PC-3 (cell line): ENCODE measurements at regions not wholly inside any gene's neighbourhood (a gene's known extent, or its start where the extent isn't known, plus 50 kb on each side); places are given as distances from the start of the nearest gene placed in this dataset.

Experiments used
- ATAC-seq: fragments of 200-7000 bp; cut with Tn5 transposase; 2 replicates; pipeline ENCODE4 v1.9.1; 2020; ENCODE audit warnings: mild to moderate bottlenecking, moderate library complexity
- BruUV-seq: library from RNA; stranded (reverse); fragments of 400-500 nt; replicated peaks from 2 replicates; lab custom pipeline; 2021; lab: Mats Ljungman, UMichigan
- CTCF ChIA-PET: fragments of 300-600 bp; sonication (Branson Sonifier 250); formaldehyde crosslinking; loops from one replicate; lab custom pipeline; 2022; ENCODE audit warnings: antibody characterized with exemption; lab: Charles Lee
- POLR2A ChIA-PET: fragments of 300-600 bp; sonication (Branson Sonifier 250); formaldehyde crosslinking; loops from one replicate; lab custom pipeline; 2022; ENCODE audit warnings: antibody characterized with exemption; ENCODE audit not compliant: unreplicated experiment; lab: Charles Lee
- DNase-seq: peaks from one replicate; pipeline ENCODE4 v3.0.0-alpha.2; 2015
- H2AFZ ChIP-seq: fragments of 300-600 bp; sonication (generic); 2 replicates; pipeline ENCODE4 v1.6.0; 2016; ENCODE audit warnings: antibody characterized with exemption, low read length
- H3F3A ChIP-seq: fragments of 300-600 bp; sonication (generic); one replicate; pipeline ENCODE4 v1.6.0; 2017; ENCODE audit warnings: antibody characterized with exemption, low read length, control low read depth, mild to moderate bottlenecking; ENCODE audit not compliant: unreplicated experiment
- H3K27ac ChIP-seq: fragments of 300-600 bp; sonication (generic); 2 replicates; pipeline ENCODE4 v1.5.1; 2016; ENCODE audit warnings: mild to moderate bottlenecking, low read length
- H3K27me3 ChIP-seq: fragments of 300-600 bp; sonication (generic); 2 replicates; pipeline ENCODE4 v1.6.1; 2016; ENCODE audit warnings: low read length, mixed read lengths
- H3K36me3 ChIP-seq: fragments of 300-600 bp; sonication (generic); 2 replicates; pipeline ENCODE4 v1.6.1; 2016; ENCODE audit warnings: low read depth, mixed run types, low read length, mixed read lengths
- H3K4me1 ChIP-seq: fragments of 300-600 bp; sonication (generic); 2 replicates; pipeline ENCODE4 v1.5.1; 2016; ENCODE audit warnings: low read length; ENCODE audit not compliant: insufficient read depth
- H3K4me2 ChIP-seq: fragments of 300-600 bp; sonication (generic); 2 replicates; pipeline ENCODE4 v1.6.0; 2016; ENCODE audit warnings: low read length
- H3K4me3 ChIP-seq: fragments of 300-600 bp; sonication (generic); 2 replicates; pipeline ENCODE4 v1.5.1; 2016; ENCODE audit warnings: mild to moderate bottlenecking, low read length, mixed read lengths
- H3K79me2 ChIP-seq: fragments of 300-600 bp; sonication (generic); 2 replicates; pipeline ENCODE4 v1.6.1; 2017; ENCODE audit warnings: low read length, mixed read lengths
- H3K9ac ChIP-seq: fragments of 300-600 bp; sonication (generic); 2 replicates; pipeline ENCODE4 v1.6.0; 2016; ENCODE audit warnings: mild to moderate bottlenecking, low read length
- H3K9me2 ChIP-seq: fragments of 300-600 bp; sonication (generic); replicated peaks from 2 replicates; pipeline ENCODE4 v1.6.1; 2016; ENCODE audit warnings: mixed run types, low read length, mixed read lengths
- H3K9me3 ChIP-seq: fragments of 300-600 bp; sonication (generic); 2 replicates; pipeline ENCODE4 v1.6.1; 2016; ENCODE audit warnings: low read length, mixed read lengths
- H4K20me1 ChIP-seq: fragments of 300-600 bp; sonication (generic); 2 replicates; pipeline ENCODE4 v1.6.1; 2016; ENCODE audit warnings: low read length, mixed read lengths
- EZH2 ChIP-seq: fragments of 300-600 bp; sonication (generic); IDR thresholded peaks from one replicate; pipeline ENCODE4 v1.6.1; 2017; ENCODE audit warnings: antibody characterized with exemption, mild to moderate bottlenecking, low read length; ENCODE audit not compliant: unreplicated experiment
- EZH2phosphoT487 ChIP-seq: fragments of 300-600 bp; sonication (generic); IDR thresholded peaks from 2 replicates; pipeline ENCODE4 v1.6.1; 2018; ENCODE audit warnings: mild to moderate bottlenecking, antibody characterized with exemption, low read length, borderline replicate concordance
- intact Hi-C: fragments of 100-400 bp; cut with micrococcal nuclease; formaldehyde crosslinking; loops from 2 replicates; pipeline ENCODE4 v1.9.0; 2023
- TF ChIP-seq, protein P1 (sequence below): fragments of 300-600 bp; sonication (generic); conservative IDR thresholded peaks from 2 replicates; pipeline ENCODE4 v1.5.1; 2017; ENCODE audit warnings: antibody characterized with exemption, low read depth, mild to moderate bottlenecking, low read length

- Histone ChIP-seq H3K36me3 (no peaks in the 10 kb centered on the region), H3K9me2 (no peaks in the 10 kb centered on the region), H3K4me1 (peaks cover 11% of the 10 kb centered on the region), H3K9me3 (no peaks in the 10 kb centered on the region), H3K4me3 (no peak overlapping the region), H3K27me3 (no peaks in the 10 kb centered on the region), H3K27ac (no peak overlapping the region), H3F3A (no peaks in the 10 kb centered on the region), H2AFZ (no peak overlapping the region), H3K79me2 (no peaks in the 10 kb centered on the region), H3K9ac (no peak overlapping the region), H3K4me2 (no peak overlapping the region), H4K20me1 (no peaks in the 10 kb centered on the region)
- intact Hi-C loops: loop anchor here (5.0 kb wide), 3 partner anchors 483 to 1088 kb away; no protein-coding TSS in a partner anchor
- no TSS peak for BruUV-seq
- no peak for DNase-seq
- CTCF ChIA-PET: no interaction called here
- no peak for ATAC-seq
- POLR2A ChIA-PET: no interaction called here
- TF ChIP-seq EZH2phosphoT487 (no peak), EZH2 (no peak)
- TF ChIP-seq, protein P1, sequence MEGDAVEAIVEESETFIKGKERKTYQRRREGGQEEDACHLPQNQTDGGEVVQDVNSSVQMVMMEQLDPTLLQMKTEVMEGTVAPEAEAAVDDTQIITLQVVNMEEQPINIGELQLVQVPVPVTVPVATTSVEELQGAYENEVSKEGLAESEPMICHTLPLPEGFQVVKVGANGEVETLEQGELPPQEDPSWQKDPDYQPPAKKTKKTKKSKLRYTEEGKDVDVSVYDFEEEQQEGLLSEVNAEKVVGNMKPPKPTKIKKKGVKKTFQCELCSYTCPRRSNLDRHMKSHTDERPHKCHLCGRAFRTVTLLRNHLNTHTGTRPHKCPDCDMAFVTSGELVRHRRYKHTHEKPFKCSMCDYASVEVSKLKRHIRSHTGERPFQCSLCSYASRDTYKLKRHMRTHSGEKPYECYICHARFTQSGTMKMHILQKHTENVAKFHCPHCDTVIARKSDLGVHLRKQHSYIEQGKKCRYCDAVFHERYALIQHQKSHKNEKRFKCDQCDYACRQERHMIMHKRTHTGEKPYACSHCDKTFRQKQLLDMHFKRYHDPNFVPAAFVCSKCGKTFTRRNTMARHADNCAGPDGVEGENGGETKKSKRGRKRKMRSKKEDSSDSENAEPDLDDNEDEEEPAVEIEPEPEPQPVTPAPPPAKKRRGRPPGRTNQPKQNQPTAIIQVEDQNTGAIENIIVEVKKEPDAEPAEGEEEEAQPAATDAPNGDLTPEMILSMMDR: no peak
Observed at GRCh38 chr1:238950017-238950416, 436.4 kb upstream of the CHRM3 start.

- no peaks in the 10 kb centered on the region for H4K20me1 ChIP-seq
- no peaks in the 10 kb centered on the region for H3K4me1 ChIP-seq
- no peak overlapping the region for H3K4me2 ChIP-seq
- H3K79me2 ChIP-seq: no peaks in the 10 kb centered on the region
- intact Hi-C loops: no loop called here
- H2AFZ ChIP-seq: no peak overlapping the region
- no peaks in the 10 kb centered on the region for H3K9me3 ChIP-seq
- H3K9ac ChIP-seq: no peak overlapping the region
- no peaks in the 10 kb centered on the region for H3F3A ChIP-seq
- H3K27me3 ChIP-seq: no peaks in the 10 kb centered on the region
- H3K27ac ChIP-seq: no peak overlapping the region
- ChIA-PET CTCF (no interaction called here), POLR2A (no interaction called here)
- DNase-seq (no peak), ATAC-seq (no peak)
- TF ChIP-seq, protein P1: peak; percentile 21; the same call in 1 of the 2 replicates
- no peak for TF ChIP-seq EZH2
- H3K9me2 ChIP-seq: no peaks in the 10 kb centered on the region
- BruUV-seq: no TSS peak
- no peak overlapping the region for H3K4me3 ChIP-seq
- H3K36me3 ChIP-seq: no peaks in the 10 kb centered on the region
Observed at GRCh38 chr1:238944028-238944427, 442.3 kb upstream of the CHRM3 start.

DNA sequence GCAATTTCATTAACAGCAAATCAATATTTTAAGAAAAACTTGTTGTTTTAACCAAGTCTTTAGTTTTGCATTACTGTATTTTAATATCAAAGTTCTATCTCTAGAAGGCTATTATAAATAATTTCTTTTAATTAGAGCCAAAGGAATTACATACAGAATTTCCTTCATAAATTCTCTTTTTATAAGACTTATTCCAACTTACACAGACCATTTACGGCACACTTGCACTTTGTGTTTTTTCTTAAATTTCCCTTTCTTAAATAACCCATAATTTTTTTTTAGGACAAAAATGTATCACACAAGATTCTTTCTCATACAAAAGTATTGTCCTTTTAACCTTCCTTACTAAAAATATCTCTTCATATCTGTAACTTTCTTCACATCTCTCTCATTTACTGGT lies 458.5 kb upstream of the CHRM3 start:
- H3K9me3 ChIP-seq: no peaks in the 10 kb centered on the region
- no peak overlapping the region for H3K27ac ChIP-seq
- no peaks in the 10 kb centered on the region for H3K27me3 ChIP-seq
- H3K4me3 ChIP-seq: no peak overlapping the region
- no peaks in the 10 kb centered on the region for H4K20me1 ChIP-seq
- DNase-seq (no peak), ATAC-seq (no peak)
- TF ChIP-seq, protein P1: no peak
- TF ChIP-seq EZH2phosphoT487: no peak
- TF ChIP-seq EZH2: no peak
- no TSS peak for BruUV-seq
- no peak overlapping the region for H3K4me2 ChIP-seq
- ChIA-PET CTCF (no interaction called here), POLR2A (no interaction called here)
- no peaks in the 10 kb centered on the region for H3F3A ChIP-seq
- H3K79me2 ChIP-seq: no peaks in the 10 kb centered on the region
- H3K9ac ChIP-seq: no peak overlapping the region
- H3K36me3 ChIP-seq: no peaks in the 10 kb centered on the region
- no peaks in the 10 kb centered on the region for H3K4me1 ChIP-seq
- intact Hi-C loops: no loop called here
- no peaks in the 10 kb centered on the region for H3K9me2 ChIP-seq
- no peak overlapping the region for H2AFZ ChIP-seq
